Neuron (in vitro differentiated cells): ENCODE measurements at regions not wholly inside any gene's neighbourhood (a gene's known extent, or its start where the extent isn't known, plus 50 kb on each side); places are given as distances from the start of the nearest gene placed in this dataset.
A peak's percentile ranks its signal among the peaks of the same experiment; 100 is the strongest.

Experiments
- H2AFZ ChIP-seq: one replicate; pipeline ENCODE4 v1.6.1; 2013; ENCODE audit warnings: low read depth, mild to moderate bottlenecking, inconsistent platforms, low read length, moderate library complexity
- H3K27me3 ChIP-seq: one replicate; pipeline ENCODE4 v1.6.1; 2013; ENCODE audit warnings: low read length; ENCODE audit not compliant: insufficient read depth
- H3K36me3 ChIP-seq: one replicate; pipeline ENCODE4 v1.6.1; 2013; ENCODE audit warnings: low read length; ENCODE audit not compliant: insufficient read depth
- H3K4me1 ChIP-seq: one replicate; pipeline ENCODE4 v1.6.1; 2013; ENCODE audit warnings: low read length; ENCODE audit not compliant: insufficient read depth
- H3K4me3 ChIP-seq: 2 replicates; pipeline ENCODE4 v1.5.1; 2013; ENCODE audit warnings: mild to moderate bottlenecking, low read length, moderate library complexity
- H3K9me3 ChIP-seq: one replicate; pipeline ENCODE4 v1.6.1; 2013; ENCODE audit warnings: low read length

DNA sequence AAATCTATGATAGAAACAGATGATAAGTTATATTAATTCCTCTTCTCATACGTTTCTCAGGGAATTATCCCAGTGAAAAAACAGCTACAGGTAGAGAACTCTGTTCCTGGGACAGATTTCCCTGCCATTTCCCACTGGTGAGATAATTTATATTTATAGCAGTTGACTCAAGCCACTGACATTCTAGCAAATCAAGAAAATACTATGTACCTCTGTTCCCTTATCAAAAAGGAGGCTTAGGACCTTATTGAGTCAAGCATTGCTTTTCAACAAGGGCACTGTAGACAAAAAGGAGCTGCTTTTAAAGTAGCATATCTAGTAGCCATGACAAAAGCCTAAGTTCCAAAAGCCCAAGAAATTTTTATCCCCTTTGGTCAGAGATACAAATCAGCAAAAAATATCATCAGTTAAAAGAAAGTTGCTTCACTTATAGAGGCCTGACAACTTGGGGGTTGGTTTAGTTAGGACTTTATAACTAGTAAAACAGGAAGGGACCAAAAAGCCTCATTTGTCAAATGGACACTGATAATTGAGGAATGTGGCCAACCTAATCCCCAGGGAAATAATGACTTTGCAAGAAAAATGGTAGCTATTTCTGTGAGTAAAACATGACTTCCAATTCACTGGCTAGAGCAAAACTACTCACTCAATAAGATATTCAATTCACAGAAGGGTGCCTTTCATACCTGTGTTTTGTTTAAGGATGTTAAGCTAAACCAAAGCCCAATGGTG is 652.5 kb downstream of the SLITRK1 start:
- Histone ChIP-seq H2AFZ (no peak overlapping the region), H3K36me3 (no peaks in the 10 kb centered on the region), H3K9me3 (no peaks in the 10 kb centered on the region), H3K27me3 (no peaks in the 10 kb centered on the region), H3K4me3 (no peak overlapping the region), H3K4me1 (no peaks in the 10 kb centered on the region)

DNA sequence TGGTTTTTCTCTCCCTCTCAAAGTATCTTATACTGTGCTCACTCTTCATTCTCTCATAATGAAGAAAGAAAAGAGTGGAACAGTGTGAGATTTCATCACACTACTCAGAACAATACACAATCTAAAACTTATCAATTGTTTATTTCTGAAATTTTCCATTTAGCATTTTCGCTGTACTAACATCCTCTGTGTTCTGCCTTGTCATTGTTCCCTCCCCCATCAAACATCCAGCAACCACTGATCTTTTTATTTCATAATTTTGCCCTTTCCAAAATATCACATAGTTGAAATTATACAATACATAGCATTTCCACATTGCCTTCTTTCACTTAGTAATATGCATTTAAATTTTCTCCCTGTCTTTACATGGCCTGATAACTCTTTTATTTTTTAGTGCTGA is 658.7 kb downstream of the SLITRK1 start:
- Histone ChIP-seq H3K36me3 (no peaks in the 10 kb centered on the region), H2AFZ (no peak overlapping the region), H3K9me3 (no peaks in the 10 kb centered on the region), H3K4me3 (no peak overlapping the region), H3K4me1 (no peaks in the 10 kb centered on the region), H3K27me3 (no peaks in the 10 kb centered on the region)

- no peak overlapping the region for H2AFZ ChIP-seq
- no peaks in the 10 kb centered on the region for H3K27me3 ChIP-seq
- no peaks in the 10 kb centered on the region for H3K36me3 ChIP-seq
- no peaks in the 10 kb centered on the region for H3K9me3 ChIP-seq
- H3K4me1 ChIP-seq: no peaks in the 10 kb centered on the region
- no peak overlapping the region for H3K4me3 ChIP-seq
These were observed 660.4 kb downstream of the SLITRK1 start for GRCh38 chr13:83221813-83222241.

- H3K4me3 ChIP-seq: no peak overlapping the region
- no peaks in the 10 kb centered on the region for H3K4me1 ChIP-seq
- H2AFZ ChIP-seq: no peak overlapping the region
- H3K36me3 ChIP-seq: no peaks in the 10 kb centered on the region
- no peaks in the 10 kb centered on the region for H3K27me3 ChIP-seq
- H3K9me3 ChIP-seq: no peaks in the 10 kb centered on the region
These were observed 661.0 kb downstream of the SLITRK1 start for GRCh38 chr13:83221256-83221655.

DNA sequence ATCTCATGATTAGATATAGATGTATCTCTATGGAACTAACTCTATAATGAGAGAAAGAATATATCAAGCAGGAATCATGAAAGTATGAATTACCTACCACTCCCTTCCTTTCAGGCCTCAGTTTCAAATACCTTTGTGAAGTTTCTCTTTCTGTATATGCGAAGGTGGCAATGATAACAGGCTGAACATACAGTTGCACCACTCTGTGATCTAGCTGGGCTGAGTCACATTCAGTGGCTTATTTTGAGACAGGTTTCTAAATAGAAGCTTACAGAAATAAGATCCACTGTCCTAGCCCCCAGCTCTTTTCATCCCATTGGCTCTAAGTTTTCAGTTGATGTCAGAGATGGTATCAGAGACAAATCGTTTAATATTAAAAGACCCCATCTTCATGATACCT is 662.0 kb downstream of the SLITRK1 start:
- no peaks in the 10 kb centered on the region for H3K4me1 ChIP-seq
- no peaks in the 10 kb centered on the region for H3K27me3 ChIP-seq
- H3K36me3 ChIP-seq: no peaks in the 10 kb centered on the region
- H3K4me3 ChIP-seq: no peak overlapping the region
- no peak overlapping the region for H2AFZ ChIP-seq
- no peaks in the 10 kb centered on the region for H3K9me3 ChIP-seq

- Histone ChIP-seq H2AFZ (no peak overlapping the region), H3K36me3 (no peaks in the 10 kb centered on the region), H3K9me3 (no peaks in the 10 kb centered on the region), H3K27me3 (no peaks in the 10 kb centered on the region), H3K4me3 (no peak overlapping the region), H3K4me1 (no peaks in the 10 kb centered on the region)
These were observed 662.4 kb downstream of the SLITRK1 start for GRCh38 chr13:83219832-83220231.

DNA sequence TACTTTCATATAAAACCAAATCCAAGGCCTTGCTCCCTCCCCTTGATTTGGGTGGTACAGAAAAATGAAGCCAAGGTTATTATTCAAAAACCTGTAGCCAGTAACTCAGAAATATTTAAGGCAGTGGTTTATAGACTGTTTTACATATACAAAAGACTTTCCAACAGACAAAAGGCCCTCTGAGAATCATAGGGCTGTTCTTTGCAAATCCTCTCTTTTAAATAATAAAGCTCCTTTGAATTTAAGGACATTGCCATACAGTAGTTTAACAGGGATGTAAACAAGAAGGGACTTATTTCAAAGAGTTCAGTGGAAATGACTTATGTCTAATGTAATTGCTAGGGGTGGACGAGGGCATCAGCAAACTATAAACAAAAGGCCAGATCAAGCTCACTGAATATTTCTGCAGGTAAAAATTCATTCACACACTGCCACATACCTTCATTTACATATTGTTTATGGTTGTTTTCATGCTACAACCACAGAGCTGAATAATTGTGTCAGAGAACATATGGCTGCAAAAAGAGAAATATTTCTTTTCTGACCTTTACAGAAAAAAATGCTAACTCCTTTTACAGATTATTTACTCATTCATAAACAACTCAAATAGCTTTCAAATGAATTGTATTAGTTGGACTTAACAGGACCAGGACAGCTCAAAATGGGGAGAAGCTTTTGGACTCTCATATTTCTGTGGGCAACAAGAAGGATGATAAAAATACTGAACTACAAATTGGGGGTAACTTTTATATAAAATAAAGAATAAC is 665.6 kb downstream of the SLITRK1 start:
- Histone ChIP-seq H3K4me1 (no peaks in the 10 kb centered on the region), H3K9me3 (no peaks in the 10 kb centered on the region), H2AFZ (no peak overlapping the region), H3K36me3 (no peaks in the 10 kb centered on the region), H3K27me3 (no peaks in the 10 kb centered on the region), H3K4me3 (no peak overlapping the region)

GRCh38 chr13:83215627-83216026 is 666.6 kb downstream of the SLITRK1 start:
- no peak overlapping the region for H3K4me3 ChIP-seq
- no peak overlapping the region for H2AFZ ChIP-seq
- H3K36me3 ChIP-seq: no peaks in the 10 kb centered on the region
- H3K27me3 ChIP-seq: no peaks in the 10 kb centered on the region
- H3K4me1 ChIP-seq: no peaks in the 10 kb centered on the region
- H3K9me3 ChIP-seq: no peaks in the 10 kb centered on the region

GRCh38 chr13:83214452-83214851 is 667.8 kb downstream of the SLITRK1 start:
- H2AFZ ChIP-seq: no peak overlapping the region
- no peaks in the 10 kb centered on the region for H3K36me3 ChIP-seq
- no peaks in the 10 kb centered on the region for H3K9me3 ChIP-seq
- no peaks in the 10 kb centered on the region for H3K27me3 ChIP-seq
- no peaks in the 10 kb centered on the region for H3K4me1 ChIP-seq
- H3K4me3 ChIP-seq: no peak overlapping the region

- H3K4me1 ChIP-seq: no peaks in the 10 kb centered on the region
- H3K9me3 ChIP-seq: no peaks in the 10 kb centered on the region
- H3K4me3 ChIP-seq: no peak overlapping the region
- H2AFZ ChIP-seq: no peak overlapping the region
- H3K27me3 ChIP-seq: no peaks in the 10 kb centered on the region
- no peaks in the 10 kb centered on the region for H3K36me3 ChIP-seq
These were observed 671.0 kb downstream of the SLITRK1 start for GRCh38 chr13:83211301-83211700.

- Histone ChIP-seq H3K4me3 (no peak overlapping the region), H3K27me3 (no peaks in the 10 kb centered on the region), H3K36me3 (no peaks in the 10 kb centered on the region), H3K9me3 (no peaks in the 10 kb centered on the region), H2AFZ (peak overlapping the region; percentile 16), H3K4me1 (peaks cover 10% of the 10 kb centered on the region)
These were observed 677.4 kb downstream of the SLITRK1 start for GRCh38 chr13:83204886-83205285.

GRCh38 chr13:83201506-83201905 is 680.8 kb downstream of the SLITRK1 start:
- H3K36me3 ChIP-seq: no peaks in the 10 kb centered on the region
- no peak overlapping the region for H2AFZ ChIP-seq

DNA sequence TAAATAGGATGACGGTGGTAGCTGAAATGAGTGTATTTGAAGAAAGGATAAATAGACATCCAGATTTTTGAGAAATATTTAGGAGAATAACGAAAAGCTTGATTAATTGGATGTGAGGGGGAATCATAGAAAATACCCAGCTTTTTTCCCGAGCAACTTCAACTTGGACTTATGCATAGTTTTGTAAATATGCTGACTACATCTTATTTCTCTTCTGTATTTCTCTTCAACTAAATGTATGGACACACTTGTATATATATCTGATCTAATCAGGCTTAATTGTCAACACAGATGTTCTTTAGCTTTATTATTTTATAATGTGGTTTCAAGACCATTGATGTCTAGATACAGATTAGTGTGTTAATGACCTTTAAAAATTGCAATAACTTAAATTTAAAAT is 685.0 kb downstream of the SLITRK1 start:
- Histone ChIP-seq H3K4me3 (no peak overlapping the region), H3K27me3 (no peaks in the 10 kb centered on the region), H3K36me3 (no peaks in the 10 kb centered on the region), H3K4me1 (peaks cover 3% of the 10 kb centered on the region), H3K9me3 (no peaks in the 10 kb centered on the region), H2AFZ (no peak overlapping the region)

More at GRCh38 chr13:83201506-83201905, 680.8 kb downstream of the SLITRK1 start:
- Histone ChIP-seq H3K4me3 (no peak overlapping the region), H3K4me1 (peaks cover 10% of the 10 kb centered on the region), H3K27me3 (no peaks in the 10 kb centered on the region), H3K9me3 (no peaks in the 10 kb centered on the region)
